22Rv1 (cell line): ENCODE measurements at regions not wholly inside any gene's neighbourhood (a gene's known extent, or its start where the extent isn't known, plus 50 kb on each side); places are given as distances from the start of the nearest gene placed in this dataset.

Experiments used
- CTCF ChIP-seq: fragments of 450-650 bp; IDR thresholded peaks from 2 replicates; pipeline ENCODE4 v1.5.1; 2017; ENCODE audit warnings: mild to moderate bottlenecking
- ZFX ChIP-seq: fragments of 450-650 bp; IDR thresholded peaks from 2 replicates; pipeline ENCODE4 v1.6.1; 2017; ENCODE audit warnings: antibody characterized with exemption, borderline replicate concordance

GRCh38 chrX:96183391-96183790 is 501.3 kb upstream of the DIAPH2 start:
- TF ChIP-seq CTCF, result no peak
- TF ChIP-seq ZFX, result no peak
